ENCODE measurements at regions not wholly inside any gene's neighbourhood (a gene's known extent, or its start where the extent isn't known, plus 50 kb on each side); places are given as distances from the start of the nearest gene placed in this dataset.

GRCh38 chr6:27772261-27773001, 139.8 kb downstream of the OR2B2 start (continued):
- 0 out of 2 replicates have a peak, but pooled peaks have one; percentile 27 for TF ChIP-seq ZNF841 (CRISPR knock-in tag; IDR thresholded peaks at IDR 0.05; ENCODE audit: borderline replicate concordance)
- TF ChIP-seq RARG (CRISPR knock-in tag; IDR thresholded peaks at IDR 0.05; ENCODE audit: low read depth), result no peak
- no peak for TF ChIP-seq MBD4 (IDR thresholded peaks at IDR 0.05; ENCODE audit: borderline replicate concordance, low read length)
- 0 out of 2 replicates have a peak, but pooled peaks have one; percentile 26 for TF ChIP-seq NR3C1 (CRISPR knock-in tag; IDR thresholded peaks at IDR 0.05)
- peak; percentile 94 for TF ChIP-seq MAFG (CRISPR knock-in tag; IDR thresholded peaks at IDR 0.05)
- TF ChIP-seq RBM39 (IDR thresholded peaks at IDR 0.05; ENCODE audit: low read depth, low read length, poor library complexity, severe bottlenecking), result peak; percentile 89
- TF ChIP-seq MYNN (CRISPR knock-in tag; IDR thresholded peaks at IDR 0.05; ENCODE audit: low read depth), result no peak; the same call in 1 of the 2 replicates
- TF ChIP-seq RFXANK (CRISPR knock-in tag; IDR thresholded peaks at IDR 0.05), result no peak
- TF ChIP-seq, protein P1, sequence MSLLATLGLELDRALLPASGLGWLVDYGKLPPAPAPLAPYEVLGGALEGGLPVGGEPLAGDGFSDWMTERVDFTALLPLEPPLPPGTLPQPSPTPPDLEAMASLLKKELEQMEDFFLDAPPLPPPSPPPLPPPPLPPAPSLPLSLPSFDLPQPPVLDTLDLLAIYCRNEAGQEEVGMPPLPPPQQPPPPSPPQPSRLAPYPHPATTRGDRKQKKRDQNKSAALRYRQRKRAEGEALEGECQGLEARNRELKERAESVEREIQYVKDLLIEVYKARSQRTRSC (CRISPR knock-in tag; IDR thresholded peaks at IDR 0.05; ENCODE audit: low read depth), result no peak
- TF ChIP-seq EP300 (IDR thresholded peaks at IDR 0.05; ENCODE audit: low read depth in 2 of 2, low read length in 2 of 2), result 0 out of 4 replicates have a peak, but pooled peaks of 1 of the 2 experiments have one; percentile 26
- peak; percentile 43 for TF ChIP-seq EP300 (CRISPR knock-in tag; IDR thresholded peaks at IDR 0.05; ENCODE audit: borderline replicate concordance)
- peak; percentile 76; the same call in 1 of the 2 replicates for TF ChIP-seq HDAC2 (CRISPR knock-in tag; IDR thresholded peaks at IDR 0.05)
- TF ChIP-seq TCF12 (IDR thresholded peaks at IDR 0.05), result no peak
- no peak for TF ChIP-seq TCF12 (CRISPR knock-in tag; IDR thresholded peaks at IDR 0.05)
- TF ChIP-seq IKZF5 (CRISPR knock-in tag; IDR thresholded peaks at IDR 0.05), result peak; percentile 82; the same call in 1 of the 2 replicates
- TF ChIP-seq, protein P2, sequence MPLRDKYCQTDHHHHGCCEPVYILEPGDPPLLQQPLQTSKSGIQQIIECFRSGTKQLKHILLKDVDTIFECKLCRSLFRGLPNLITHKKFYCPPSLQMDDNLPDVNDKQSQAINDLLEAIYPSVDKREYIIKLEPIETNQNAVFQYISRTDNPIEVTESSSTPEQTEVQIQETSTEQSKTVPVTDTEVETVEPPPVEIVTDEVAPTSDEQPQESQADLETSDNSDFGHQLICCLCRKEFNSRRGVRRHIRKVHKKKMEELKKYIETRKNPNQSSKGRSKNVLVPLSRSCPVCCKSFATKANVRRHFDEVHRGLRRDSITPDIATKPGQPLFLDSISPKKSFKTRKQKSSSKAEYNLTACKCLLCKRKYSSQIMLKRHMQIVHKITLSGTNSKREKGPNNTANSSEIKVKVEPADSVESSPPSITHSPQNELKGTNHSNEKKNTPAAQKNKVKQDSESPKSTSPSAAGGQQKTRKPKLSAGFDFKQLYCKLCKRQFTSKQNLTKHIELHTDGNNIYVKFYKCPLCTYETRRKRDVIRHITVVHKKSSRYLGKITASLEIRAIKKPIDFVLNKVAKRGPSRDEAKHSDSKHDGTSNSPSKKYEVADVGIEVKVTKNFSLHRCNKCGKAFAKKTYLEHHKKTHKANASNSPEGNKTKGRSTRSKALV (CRISPR knock-in tag; IDR thresholded peaks at IDR 0.05), result 0 out of 2 replicates have a peak, but pooled peaks have one; percentile 57
- peak; percentile 70 for TF ChIP-seq ZBTB25 (CRISPR knock-in tag; IDR thresholded peaks at IDR 0.05)
- no peak for TF ChIP-seq NBN (conservative IDR thresholded peaks at IDR 0.05)
- no peak for TF ChIP-seq ZNF790 (CRISPR knock-in tag; IDR thresholded peaks at IDR 0.05; ENCODE audit: borderline replicate concordance)
- 0 out of 2 replicates have a peak, but pooled peaks have one; percentile 45 for TF ChIP-seq ZSCAN29 (CRISPR knock-in tag; conservative IDR thresholded peaks at IDR 0.05)

Measured in HepG2 (cell line).